ENCODE measurements at regions not wholly inside any gene's neighbourhood (a gene's known extent, or its start where the extent isn't known, plus 50 kb on each side); places are given as distances from the start of the nearest gene placed in this dataset.

DNA sequence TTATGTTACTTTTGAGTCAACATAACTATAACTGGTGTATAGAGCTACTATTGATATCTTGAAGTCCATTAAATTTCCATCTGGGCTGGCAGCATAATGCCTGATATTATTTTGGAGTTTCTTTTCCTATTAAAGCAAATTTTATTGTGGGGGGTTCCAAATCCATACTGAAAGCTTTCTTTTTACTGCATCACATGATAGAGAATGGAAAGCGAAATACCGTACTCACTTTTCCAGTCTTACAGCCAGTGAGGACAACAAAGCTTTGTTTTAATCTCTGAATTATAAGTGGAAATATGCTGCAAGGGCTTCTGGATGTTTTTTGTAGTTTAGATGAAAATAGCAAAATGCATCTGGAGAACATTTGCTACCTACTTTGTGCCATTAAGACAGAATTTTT lies 477.5 kb upstream of the SEMA3D start:
- Histone ChIP-seq H2AFZ (ENCODE audit: low read depth, low read length, poor library complexity, severe bottlenecking) (no peak overlapping the region), H3K9me2 (ENCODE audit: insufficient read depth) (no peaks in the 10 kb centered on the region), H4K20me1 (ENCODE audit: insufficient read depth) (no peaks in the 10 kb centered on the region), H3K9me3 (ENCODE audit: control insufficient read depth in 1 of 2, insufficient read depth in 1 of 2, low read depth in 1 of 2, low read length in 2 of 2) (no peaks in the 10 kb centered on the region), H3K4me3 (replicated peaks in 1 of 2; ENCODE audit: low read depth in 1 of 2, low read length in 2 of 2) (no peak overlapping the region), H3K27me3 (ENCODE audit: insufficient read depth, low read length) (0 out of 2 replicates have a peak, but pooled peaks cover 5% of the 10 kb centered on the region), H3K27ac (ENCODE audit: low read depth, low read length) (no peak overlapping the region), H3K4me2 (ENCODE audit: low read length) (no peak overlapping the region), H3K36me3 (ENCODE audit: control insufficient read depth in 1 of 2, insufficient read depth in 2 of 2, low read length in 2 of 2) (no peaks in the 10 kb centered on the region), H3K79me2 (ENCODE audit: insufficient read depth, low read length) (no peaks in the 10 kb centered on the region), H3K4me1 (ENCODE audit: control insufficient read depth in 1 of 2, insufficient read depth in 2 of 2, low read length in 2 of 2) (no peaks in the 10 kb centered on the region), H3K9ac (ENCODE audit: low read length) (no peak overlapping the region)
- ATAC-seq (no peak), DNase-seq (ENCODE audit: low read depth, low spot score) (no peak)
- ChIA-PET CTCF (no interaction called here), RAD21 (ENCODE audit: low non-redundant PET in 1 of 2, low total read pairs in 2 of 2, uncharacterized antibody in 2 of 2, unreplicated experiment in 2 of 2) (no interaction called here), POLR2A (interaction anchor here (0.6 kb wide), 1 partner anchor 184 kb away, joined by 4 read pairs; no protein-coding TSS in a partner anchor)
- TF ChIP-seq SP1 (IDR thresholded peaks at IDR 0.05; ENCODE audit: low read depth) (no peak), ZBTB33 (IDR thresholded peaks at IDR 0.05; ENCODE audit: extremely low read depth, insufficient replicate concordance, low read length) (no peak), SRF (IDR thresholded peaks at IDR 0.05; ENCODE audit: low read depth) (no peak), ZFX (IDR thresholded peaks at IDR 0.05) (no peak), ZNF274 (IDR thresholded peaks at IDR 0.05; ENCODE audit: low read depth, low read length) (no peak), FOSL1 (IDR thresholded peaks at IDR 0.05; ENCODE audit: low read depth) (no peak), RAD21 (IDR thresholded peaks at IDR 0.05; ENCODE audit: low read depth) (no peak), EZH2 (IDR thresholded peaks at IDR 0.05) (no peak), POLR2AphosphoS5 (IDR thresholded peaks at IDR 0.05; ENCODE audit: low read depth, low read length) (no peak), TCF7L2 (IDR thresholded peaks at IDR 0.05; ENCODE audit: borderline replicate concordance, extremely low read depth, insufficient read depth, insufficient read length) (no peak), CBX3 (IDR thresholded peaks at IDR 0.05; ENCODE audit: low read depth) (no peak), SIN3A (IDR thresholded peaks at IDR 0.05; ENCODE audit: low read depth) (no peak), YY1 (IDR thresholded peaks at IDR 0.05; ENCODE audit: extremely low read depth, insufficient replicate concordance, low read depth, low read length) (no peak), EZH2phosphoT487 (IDR thresholded peaks at IDR 0.05; ENCODE audit: borderline replicate concordance) (no peak), POLR2A (IDR thresholded peaks at IDR 0.05; ENCODE audit: borderline replicate concordance, extremely low read depth, insufficient read depth, insufficient read length) (no peak), EGR1 (IDR thresholded peaks at IDR 0.05; ENCODE audit: low read depth) (no peak), ELF1 (IDR thresholded peaks at IDR 0.05; ENCODE audit: borderline replicate concordance, low read depth) (no peak), REST (IDR thresholded peaks at IDR 0.05; ENCODE audit: low read depth) (no peak)
- TF ChIP-seq, protein P1, sequence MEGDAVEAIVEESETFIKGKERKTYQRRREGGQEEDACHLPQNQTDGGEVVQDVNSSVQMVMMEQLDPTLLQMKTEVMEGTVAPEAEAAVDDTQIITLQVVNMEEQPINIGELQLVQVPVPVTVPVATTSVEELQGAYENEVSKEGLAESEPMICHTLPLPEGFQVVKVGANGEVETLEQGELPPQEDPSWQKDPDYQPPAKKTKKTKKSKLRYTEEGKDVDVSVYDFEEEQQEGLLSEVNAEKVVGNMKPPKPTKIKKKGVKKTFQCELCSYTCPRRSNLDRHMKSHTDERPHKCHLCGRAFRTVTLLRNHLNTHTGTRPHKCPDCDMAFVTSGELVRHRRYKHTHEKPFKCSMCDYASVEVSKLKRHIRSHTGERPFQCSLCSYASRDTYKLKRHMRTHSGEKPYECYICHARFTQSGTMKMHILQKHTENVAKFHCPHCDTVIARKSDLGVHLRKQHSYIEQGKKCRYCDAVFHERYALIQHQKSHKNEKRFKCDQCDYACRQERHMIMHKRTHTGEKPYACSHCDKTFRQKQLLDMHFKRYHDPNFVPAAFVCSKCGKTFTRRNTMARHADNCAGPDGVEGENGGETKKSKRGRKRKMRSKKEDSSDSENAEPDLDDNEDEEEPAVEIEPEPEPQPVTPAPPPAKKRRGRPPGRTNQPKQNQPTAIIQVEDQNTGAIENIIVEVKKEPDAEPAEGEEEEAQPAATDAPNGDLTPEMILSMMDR (IDR thresholded peaks at IDR 0.05 in 2 of 3, conservative IDR thresholded peaks at IDR 0.05 in 1 of 3; ENCODE audit: borderline replicate concordance in 1 of 3, insufficient read depth in 1 of 3, low read depth in 2 of 3, low read length in 2 of 3), result no peak
- TF ChIP-seq, protein P2, sequence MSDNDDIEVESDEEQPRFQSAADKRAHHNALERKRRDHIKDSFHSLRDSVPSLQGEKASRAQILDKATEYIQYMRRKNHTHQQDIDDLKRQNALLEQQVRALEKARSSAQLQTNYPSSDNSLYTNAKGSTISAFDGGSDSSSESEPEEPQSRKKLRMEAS (IDR thresholded peaks at IDR 0.05), result no peak
- no TSS peak for BruUV-seq (replicated peaks)
- intact Hi-C loops (cut with micrococcal nuclease), result no loop called here
